ENCODE measurements at regions not wholly inside any gene's neighbourhood (a gene's known extent, or its start where the extent isn't known, plus 50 kb on each side); places are given as distances from the start of the nearest gene placed in this dataset.

DNA sequence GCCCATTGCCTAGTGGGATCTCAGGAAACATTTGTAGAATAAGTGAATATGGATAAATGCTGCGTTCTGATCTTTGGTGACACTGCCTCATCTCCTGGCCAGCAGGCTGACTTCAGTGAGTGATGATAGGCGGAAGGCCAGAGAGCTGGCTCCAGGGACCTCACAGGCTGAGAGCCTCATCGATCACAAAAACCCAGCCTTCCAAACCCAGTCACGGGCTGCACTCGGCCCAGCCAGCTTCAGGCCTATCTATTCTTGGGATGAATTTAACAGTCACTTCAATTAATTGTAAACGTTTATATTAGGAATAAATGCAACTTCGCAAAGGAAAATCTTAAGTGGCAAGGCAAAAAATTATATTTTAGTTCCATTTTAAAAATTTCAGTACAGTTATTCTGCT lies 201.6 kb downstream of the IRX2 start:
- TF ChIP-seq, protein P1, sequence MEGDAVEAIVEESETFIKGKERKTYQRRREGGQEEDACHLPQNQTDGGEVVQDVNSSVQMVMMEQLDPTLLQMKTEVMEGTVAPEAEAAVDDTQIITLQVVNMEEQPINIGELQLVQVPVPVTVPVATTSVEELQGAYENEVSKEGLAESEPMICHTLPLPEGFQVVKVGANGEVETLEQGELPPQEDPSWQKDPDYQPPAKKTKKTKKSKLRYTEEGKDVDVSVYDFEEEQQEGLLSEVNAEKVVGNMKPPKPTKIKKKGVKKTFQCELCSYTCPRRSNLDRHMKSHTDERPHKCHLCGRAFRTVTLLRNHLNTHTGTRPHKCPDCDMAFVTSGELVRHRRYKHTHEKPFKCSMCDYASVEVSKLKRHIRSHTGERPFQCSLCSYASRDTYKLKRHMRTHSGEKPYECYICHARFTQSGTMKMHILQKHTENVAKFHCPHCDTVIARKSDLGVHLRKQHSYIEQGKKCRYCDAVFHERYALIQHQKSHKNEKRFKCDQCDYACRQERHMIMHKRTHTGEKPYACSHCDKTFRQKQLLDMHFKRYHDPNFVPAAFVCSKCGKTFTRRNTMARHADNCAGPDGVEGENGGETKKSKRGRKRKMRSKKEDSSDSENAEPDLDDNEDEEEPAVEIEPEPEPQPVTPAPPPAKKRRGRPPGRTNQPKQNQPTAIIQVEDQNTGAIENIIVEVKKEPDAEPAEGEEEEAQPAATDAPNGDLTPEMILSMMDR (conservative IDR thresholded peaks at IDR 0.05; ENCODE audit: low read depth, low read length): no peak
- TF ChIP-seq EZH2 (IDR thresholded peaks at IDR 0.05; ENCODE audit: low read length, unreplicated experiment): no peak
